Subcutaneous abdominal adipose tissue (tissue), 5 donors: ENCODE measurements at regions not wholly inside any gene's neighbourhood (a gene's known extent, or its start where the extent isn't known, plus 50 kb on each side); places are given as distances from the start of the nearest gene placed in this dataset.
"Not testable (repeated sequence)": the region's sequence is repeated elsewhere in the genome, so short reads cannot be mapped to it uniquely, and the experiment has no call there.

ENCODE experiments used
- H3K27ac ChIP-seq: one replicate; pipeline ENCODE4 v1.7.0; 2013; ENCODE audit warnings: low read depth, mild to moderate bottlenecking, inconsistent platforms, low read length, moderate library complexity
- H3K27me3 ChIP-seq, 5 donors: one replicate each; pipeline ENCODE4 v1.7.0; 2013; ENCODE audit warnings: low read length in 5 of 5, inconsistent platforms in 1 of 5; ENCODE audit not compliant: control insufficient read depth in 5 of 5, insufficient read depth in 4 of 5
- H3K36me3 ChIP-seq, 5 donors: one replicate each; pipeline ENCODE4 v1.7.0; 2013; ENCODE audit warnings: low read length in 5 of 5; ENCODE audit not compliant: control insufficient read depth in 5 of 5, insufficient read depth in 5 of 5
- H3K4me1 ChIP-seq, 5 donors: one replicate each; pipeline ENCODE4 v1.7.0; 2013; ENCODE audit warnings: low read length in 5 of 5, mild to moderate bottlenecking in 3 of 5, moderate library complexity in 1 of 5; ENCODE audit not compliant: control insufficient read depth in 5 of 5, insufficient read depth in 5 of 5
- H3K4me3 ChIP-seq, 5 donors: one replicate each; pipeline ENCODE4 v1.7.0; 2013; ENCODE audit warnings: low read length in 5 of 5, low read depth in 1 of 5
- H3K9ac ChIP-seq, 5 donors: one replicate each; pipeline ENCODE4 v1.7.0; 2013; ENCODE audit warnings: low read length in 5 of 5, mild to moderate bottlenecking in 4 of 5, moderate library complexity in 3 of 5
- H3K9me3 ChIP-seq, 5 donors: one replicate each; pipeline ENCODE4 v1.7.0; 2013; ENCODE audit warnings: low read length in 5 of 5; ENCODE audit not compliant: control insufficient read depth in 5 of 5
- donor health status: healthy.
- donor health status: healthy.
- donor health status: healthy.
- donor health status: healthy.
- donor health status: healthy.

GRCh38 chrX:66863721-66864120 is 224.8 kb upstream of the EDA2R start:
- Histone ChIP-seq H3K9ac (no peak overlapping the region), H3K27ac (no peak overlapping the region)

DNA sequence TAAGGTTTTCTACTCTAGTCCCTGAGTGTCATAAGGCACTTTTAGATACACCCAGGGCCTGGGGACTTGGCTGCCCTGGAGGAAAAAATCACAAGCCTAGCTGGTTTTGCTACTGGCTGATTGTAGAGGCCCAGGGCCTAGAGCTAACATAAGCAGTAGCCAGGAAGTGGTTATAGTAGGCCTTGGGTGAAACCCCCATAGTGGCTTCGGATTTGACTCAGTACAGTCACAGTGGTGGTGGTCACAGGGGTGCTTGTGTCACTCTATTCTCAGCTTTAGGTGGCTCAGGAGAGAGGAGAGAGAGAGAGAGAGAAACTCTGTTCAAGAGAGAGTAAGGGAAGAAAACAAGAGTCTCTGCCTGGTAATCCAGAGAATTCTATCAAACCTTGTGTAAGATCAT is 194.5 kb upstream of the EDA2R start:
- Histone ChIP-seq H3K4me1 (no peaks in the 10 kb centered on the region), H3K27me3 (peaks cover 0 to 4% (median 3%) of the 10 kb centered on the region in 5 donors), H3K27ac (no peak overlapping the region), H3K9ac (no peak overlapping the region), H3K36me3 (no peaks in the 10 kb centered on the region), H3K9me3 (peaks cover 0 to 14% (median 7%) of the 10 kb centered on the region in 5 donors), H3K4me3 (no peak overlapping the region)

More at GRCh38 chrX:66863721-66864120, 224.8 kb upstream of the EDA2R start:
- Histone ChIP-seq H3K4me3 (no peak overlapping the region), H3K36me3 (no peaks in the 10 kb centered on the region), H3K27me3 (peaks cover 0 to 3% (median 0%) of the 10 kb centered on the region in 5 donors), H3K9me3 (peaks cover 2 to 10% (median 6%) of the 10 kb centered on the region in 5 donors), H3K4me1 (no peaks in the 10 kb centered on the region)

DNA sequence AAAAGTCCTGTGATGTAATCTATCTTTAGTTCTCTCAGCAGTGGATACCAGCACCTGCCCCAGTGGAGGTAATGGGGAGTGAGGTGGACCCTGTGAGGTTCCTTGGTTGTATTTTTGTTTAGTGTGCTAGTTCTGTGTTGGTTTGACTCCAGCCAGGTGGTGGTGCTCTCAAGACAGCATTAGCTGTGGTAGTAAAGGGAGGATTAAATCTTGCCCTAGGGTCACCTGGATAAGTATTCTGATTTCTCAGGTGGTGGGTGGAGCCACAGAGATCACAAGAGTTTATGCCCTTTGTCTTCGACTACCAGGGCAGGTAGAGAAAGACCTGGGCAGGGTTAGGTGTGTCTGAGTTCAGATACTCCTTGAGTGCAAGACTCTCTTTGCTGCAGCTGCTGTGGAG is 176.3 kb upstream of the EDA2R start:
- Histone ChIP-seq H3K9ac (no peak overlapping the region), H3K4me1 (no peaks in the 10 kb centered on the region), H3K4me3 (no peak overlapping the region), H3K27ac (no peak overlapping the region), H3K27me3 (no peaks in the 10 kb centered on the region), H3K36me3 (no peaks in the 10 kb centered on the region), H3K9me3 (peaks cover 0 to 10% (median 0%) of the 10 kb centered on the region in 5 donors)

DNA sequence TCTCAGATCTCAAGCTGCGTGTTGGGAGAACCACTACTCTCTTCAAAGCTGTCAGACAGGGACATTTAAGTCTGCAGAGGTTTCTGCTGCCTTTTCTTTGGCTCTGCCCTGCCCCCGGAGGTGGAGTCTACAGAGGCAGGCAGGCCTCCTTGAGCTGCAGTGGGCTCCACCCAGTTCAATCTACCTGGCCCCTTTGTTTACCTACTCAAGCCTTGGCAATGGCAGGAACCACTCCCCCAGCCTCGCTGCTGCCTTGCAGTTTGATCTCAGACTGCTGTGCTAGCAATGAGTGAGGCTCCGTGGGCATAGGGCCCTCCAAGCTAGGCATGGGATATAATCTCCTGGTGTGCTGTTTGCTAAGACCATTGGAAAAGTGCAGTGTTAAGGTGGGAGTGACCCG is 155.6 kb upstream of the EDA2R start:
- H3K4me1 ChIP-seq, H3K4me3 ChIP-seq, H3K9ac ChIP-seq, H3K27ac ChIP-seq, H3K36me3 ChIP-seq, H3K27me3 ChIP-seq: not testable (repeated sequence)
- H3K9me3 ChIP-seq, result peaks cover 0 to 15% (median 3%) of the 10 kb centered on the region in 5 donors

GRCh38 chrX:66766318-66766717 is 127.4 kb upstream of the EDA2R start:
- Histone ChIP-seq H3K27me3 (peaks cover 0 to 6% (median 0%) of the 10 kb centered on the region in 5 donors), H3K36me3 (no peaks in the 10 kb centered on the region), H3K4me3 (no peak overlapping the region), H3K27ac (no peak overlapping the region), H3K4me1 (no peaks in the 10 kb centered on the region), H3K9ac (no peak overlapping the region), H3K9me3 (no peaks in the 10 kb centered on the region)

DNA sequence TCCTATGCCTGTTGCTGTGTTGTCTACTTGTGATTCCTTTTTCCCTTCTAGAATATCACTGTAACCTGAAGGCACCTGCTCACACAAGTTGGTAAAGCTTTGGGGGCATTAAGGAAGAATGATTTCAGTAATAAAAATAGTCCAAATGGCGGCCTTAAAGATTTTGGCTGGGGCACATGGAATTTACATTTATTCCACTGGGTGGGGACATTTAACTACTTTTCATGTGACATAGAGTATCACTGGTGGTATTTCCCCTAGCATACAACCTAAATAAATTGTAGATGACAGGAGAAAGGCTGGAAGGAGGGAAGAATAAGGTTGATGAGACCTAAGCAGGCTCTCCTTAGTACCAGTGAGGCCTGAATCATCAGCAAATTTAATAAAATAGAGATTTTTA is 121.8 kb upstream of the EDA2R start:
- peaks cover 0 to 2% (median 0%) of the 10 kb centered on the region in 5 donors for H3K27me3 ChIP-seq
- H3K4me3 ChIP-seq, result no peak overlapping the region
- H3K36me3 ChIP-seq, result no peaks in the 10 kb centered on the region
- no peaks in the 10 kb centered on the region for H3K4me1 ChIP-seq
- no peak overlapping the region for H3K9ac ChIP-seq
- H3K27ac ChIP-seq, result no peak overlapping the region
- H3K9me3 ChIP-seq, result peaks cover 0 to 6% (median 0%) of the 10 kb centered on the region in 5 donors

DNA sequence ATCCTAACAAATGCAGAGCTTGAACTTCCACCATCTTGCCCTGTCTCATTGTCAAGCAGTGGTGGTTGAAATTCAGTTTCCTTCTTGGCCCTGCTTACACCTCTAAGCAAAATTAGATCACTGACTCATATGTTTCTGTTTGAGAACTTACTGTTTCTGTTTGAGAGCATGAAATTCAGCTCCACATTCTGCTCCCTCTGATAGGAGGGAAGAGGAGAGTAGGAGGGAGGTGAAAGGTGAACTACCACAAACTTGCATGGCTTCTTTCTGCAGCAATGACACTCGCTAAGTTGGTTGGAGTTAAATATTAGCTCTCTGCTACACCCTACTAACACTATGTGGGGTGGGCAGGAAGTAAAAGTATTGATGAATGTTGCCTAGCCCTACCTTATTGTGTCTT is 117.8 kb upstream of the EDA2R start:
- Histone ChIP-seq H3K36me3 (no peaks in the 10 kb centered on the region), H3K4me3 (no peak overlapping the region), H3K27ac (no peak overlapping the region), H3K4me1 (no peaks in the 10 kb centered on the region), H3K9ac (no peak overlapping the region), H3K27me3 (peaks cover 0 to 2% (median 0%) of the 10 kb centered on the region in 5 donors), H3K9me3 (peaks cover 0 to 7% (median 0%) of the 10 kb centered on the region in 5 donors)

- peaks cover 0 to 10% (median 0%) of the 10 kb centered on the region in 5 donors for H3K9me3 ChIP-seq
- no peak overlapping the region for H3K9ac ChIP-seq
- no peak overlapping the region for H3K4me3 ChIP-seq
- no peak overlapping the region for H3K27ac ChIP-seq
- peaks cover 0 to 9% (median 0%) of the 10 kb centered on the region in 5 donors for H3K27me3 ChIP-seq
- H3K4me1 ChIP-seq, result no peaks in the 10 kb centered on the region
- no peaks in the 10 kb centered on the region for H3K36me3 ChIP-seq
These were observed 112.4 kb upstream of the EDA2R start for GRCh38 chrX:66751136-66751782.

GRCh38 chrX:66744519-66744918 is 105.6 kb upstream of the EDA2R start:
- not testable (repeated sequence) for H3K27me3 ChIP-seq, H3K9ac ChIP-seq, H3K27ac ChIP-seq, H3K4me1 ChIP-seq, H3K4me3 ChIP-seq, H3K36me3 ChIP-seq
- H3K9me3 ChIP-seq, result peaks cover 0 to 15% (median 9%) of the 10 kb centered on the region in 5 donors

- Histone ChIP-seq H3K4me1 (no peaks in the 10 kb centered on the region), H3K27ac (no peak overlapping the region), H3K9me3 (no peaks in the 10 kb centered on the region), H3K36me3 (no peaks in the 10 kb centered on the region), H3K27me3 (no peaks in the 10 kb centered on the region), H3K4me3 (no peak overlapping the region), H3K9ac (no peak overlapping the region)
These were observed 92.5 kb upstream of the EDA2R start for GRCh38 chrX:66731398-66731797.
